ENCODE measurements at regions not wholly inside any gene's neighbourhood (a gene's known extent, or its start where the extent isn't known, plus 50 kb on each side); places are given as distances from the start of the nearest gene placed in this dataset.
A peak's percentile ranks its signal among the peaks of the same experiment; 100 is the strongest.

DNA sequence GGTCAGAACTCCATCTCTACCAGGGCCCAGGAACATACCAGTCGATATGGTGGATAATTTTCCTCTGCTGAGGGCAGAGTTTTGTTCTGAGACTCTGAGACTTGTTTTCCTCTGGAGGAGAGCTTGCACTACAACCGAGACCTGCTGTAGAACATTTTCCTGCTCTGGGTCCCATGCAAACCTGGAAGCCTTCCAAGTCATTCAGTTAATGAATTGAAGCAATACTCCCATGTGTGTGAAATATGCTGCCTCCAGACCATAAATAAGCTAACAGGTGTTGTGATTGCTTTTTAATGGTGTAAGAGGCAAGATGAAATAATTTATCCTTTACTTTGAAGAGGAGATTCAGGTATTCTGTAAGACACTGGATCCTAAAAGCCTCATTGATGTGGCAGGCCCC, 372.8 kb downstream of the TMEM167A start:
- Histone ChIP-seq H3K36me3 (no peaks in the 10 kb centered on the region), H3K4me3 (ENCODE audit: low read depth, low read length) (no peak overlapping the region), H3K9me3 (no peaks in the 10 kb centered on the region), H3K4me1 (no peaks in the 10 kb centered on the region), H3K27me3 (no peaks in the 10 kb centered on the region)
- DNase-seq, result no peak
- TF ChIP-seq CTCF (IDR thresholded peaks at IDR 0.05; ENCODE audit: low read depth, low read length), result no peak

GRCh38 chr5:82702046-82702445, 375.1 kb downstream of the TMEM167A start:
- Histone ChIP-seq H3K27me3 (no peaks in the 10 kb centered on the region), H3K4me1 (no peaks in the 10 kb centered on the region), H3K36me3 (no peaks in the 10 kb centered on the region), H3K4me3 (ENCODE audit: low read depth, low read length) (no peak overlapping the region), H3K9me3 (no peaks in the 10 kb centered on the region)
- no peak for TF ChIP-seq CTCF (IDR thresholded peaks at IDR 0.05; ENCODE audit: low read depth, low read length)
- no peak for DNase-seq

- no peaks in the 10 kb centered on the region for H3K9me3 ChIP-seq
- no peak overlapping the region for H3K4me3 ChIP-seq (ENCODE audit: low read depth, low read length)
- no peaks in the 10 kb centered on the region for H3K36me3 ChIP-seq
- DNase-seq, result no peak
- H3K4me1 ChIP-seq, result no peaks in the 10 kb centered on the region
- no peaks in the 10 kb centered on the region for H3K27me3 ChIP-seq
- no peak for TF ChIP-seq CTCF (IDR thresholded peaks at IDR 0.05; ENCODE audit: low read depth, low read length)
Measured at GRCh38 chr5:82699737-82700136, 377.5 kb downstream of the TMEM167A start.

GRCh38 chr5:82698026-82698425, 379.2 kb downstream of the TMEM167A start:
- DNase-seq, result no peak
- no peak for TF ChIP-seq CTCF (IDR thresholded peaks at IDR 0.05; ENCODE audit: low read depth, low read length)

DNA sequence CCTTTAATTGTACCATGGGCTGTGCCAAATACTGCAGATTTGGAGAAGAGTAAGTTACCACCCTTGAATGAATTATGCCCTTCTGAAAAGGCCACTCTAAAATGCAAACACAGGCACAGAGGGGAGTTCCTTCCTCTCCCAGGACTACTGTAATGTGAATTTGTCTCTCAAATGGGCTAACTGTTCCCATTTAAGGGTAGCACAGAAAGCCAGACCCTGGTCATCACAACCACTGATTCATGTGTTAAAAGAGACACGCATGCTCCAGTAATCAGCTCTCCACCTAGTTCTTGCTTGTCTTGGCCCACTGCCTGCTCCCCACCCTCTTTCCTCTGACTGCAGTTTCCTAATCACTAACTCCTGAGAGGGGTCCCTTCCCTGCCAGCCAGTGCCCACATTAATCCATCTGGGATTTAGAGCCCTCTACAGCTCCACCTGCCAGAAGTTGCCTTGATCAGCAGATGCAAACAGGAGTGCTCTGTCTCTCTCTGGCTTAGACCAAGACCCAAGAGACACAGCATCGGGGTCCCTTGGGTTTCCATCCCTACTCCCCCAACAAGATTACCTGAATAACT, 382.4 kb downstream of the TMEM167A start:
- TF ChIP-seq CTCF (IDR thresholded peaks at IDR 0.05; ENCODE audit: low read depth, low read length), result no peak
- H3K36me3 ChIP-seq, result no peaks in the 10 kb centered on the region
- H3K4me1 ChIP-seq, result no peaks in the 10 kb centered on the region
- no peaks in the 10 kb centered on the region for H3K9me3 ChIP-seq
- H3K4me3 ChIP-seq (ENCODE audit: low read depth, low read length), result no peak overlapping the region
- no peaks in the 10 kb centered on the region for H3K27me3 ChIP-seq
- DNase-seq, result peak; percentile 11

More at GRCh38 chr5:82698026-82698425, 379.2 kb downstream of the TMEM167A start:
- no peak overlapping the region for H3K4me3 ChIP-seq (ENCODE audit: low read depth, low read length)
- H3K4me1 ChIP-seq, result no peaks in the 10 kb centered on the region
- H3K27me3 ChIP-seq, result no peaks in the 10 kb centered on the region
- H3K9me3 ChIP-seq, result no peaks in the 10 kb centered on the region
- H3K36me3 ChIP-seq, result no peaks in the 10 kb centered on the region

DNA sequence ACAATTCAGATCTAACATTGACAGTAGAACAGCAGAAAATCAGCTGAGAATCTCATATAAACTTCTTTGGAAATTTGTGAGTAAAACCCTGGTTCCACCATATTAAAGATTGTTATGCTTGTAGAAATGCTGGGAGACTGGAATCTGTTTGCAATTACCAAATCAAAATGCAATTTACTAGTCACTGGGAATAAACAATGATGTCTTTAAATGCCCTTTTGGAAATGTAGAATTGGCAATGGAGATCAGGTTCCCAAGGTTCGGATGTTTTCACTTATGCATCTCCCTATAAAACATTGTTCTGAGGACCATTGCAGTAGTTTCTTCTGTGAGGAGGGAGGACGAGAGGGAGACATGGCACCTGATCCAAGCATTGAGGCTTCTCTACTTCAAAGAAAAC, 384.4 kb downstream of the TMEM167A start:
- H3K27me3 ChIP-seq, result no peaks in the 10 kb centered on the region
- H3K36me3 ChIP-seq, result no peaks in the 10 kb centered on the region

More for the DNA sequence above, 384.4 kb downstream of the TMEM167A start:
- TF ChIP-seq CTCF (IDR thresholded peaks at IDR 0.05; ENCODE audit: low read depth, low read length), result no peak
- no peaks in the 10 kb centered on the region for H3K9me3 ChIP-seq
- H3K4me1 ChIP-seq, result no peaks in the 10 kb centered on the region
- no peak for DNase-seq
- no peak overlapping the region for H3K4me3 ChIP-seq (ENCODE audit: low read depth, low read length)

All from BE2C (cell line).